ENCODE measurements at regions not wholly inside any gene's neighbourhood (a gene's known extent, or its start where the extent isn't known, plus 50 kb on each side); places are given as distances from the start of the nearest gene placed in this dataset.

DNA sequence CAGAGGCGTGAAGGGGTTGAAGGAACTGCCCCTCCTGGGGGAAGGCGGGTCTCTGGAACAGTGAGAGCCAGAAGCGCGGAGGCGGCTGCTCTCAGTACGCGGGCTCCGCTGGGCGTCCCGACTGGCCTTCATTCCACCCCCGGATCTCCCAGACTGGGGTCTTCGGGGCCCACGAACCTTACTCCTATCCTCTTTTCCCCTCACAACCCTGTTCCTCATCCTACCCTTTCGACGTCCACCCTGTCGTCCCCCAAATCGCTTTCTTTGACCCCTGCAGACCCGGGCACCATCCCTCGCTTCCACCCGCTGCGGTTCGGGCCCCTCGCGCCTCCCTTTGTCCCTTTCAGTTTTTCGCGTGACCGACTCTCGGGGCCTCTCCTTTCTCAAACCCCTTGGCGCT, 2114.6 kb downstream of the TP53TG3F start:
- TF ChIP-seq POLR2A (IDR thresholded peaks at IDR 0.05) (no peak), CTCF (IDR thresholded peaks at IDR 0.05) (no peak)

Data from adrenal gland (tissue), 5 donors.